ENCODE measurements at regions not wholly inside any gene's neighbourhood (a gene's known extent, or its start where the extent isn't known, plus 50 kb on each side); places are given as distances from the start of the nearest gene placed in this dataset.

DNA sequence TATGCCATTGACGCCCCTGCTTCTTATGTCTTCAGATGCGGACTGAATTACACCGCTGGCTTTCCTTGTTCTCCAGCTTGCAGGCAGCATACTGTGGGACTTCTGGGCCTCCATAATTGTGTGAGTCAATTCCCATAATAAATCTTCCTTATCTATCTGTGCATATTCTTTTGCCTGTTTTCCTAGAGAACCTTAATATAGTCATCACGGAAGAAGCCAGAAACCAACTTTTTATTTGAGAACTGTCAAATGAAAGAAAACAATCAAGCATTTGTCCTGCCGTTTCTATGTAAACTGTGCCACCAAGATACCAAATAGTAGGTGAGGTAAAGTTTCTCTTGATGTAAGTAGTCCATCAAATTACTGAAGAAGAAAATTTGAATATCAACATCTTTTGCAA lies 51.8 kb upstream of the B3GALNT1 start:
- peak; percentile 74 for DNase-seq (ENCODE audit: low read depth)

DNA sequence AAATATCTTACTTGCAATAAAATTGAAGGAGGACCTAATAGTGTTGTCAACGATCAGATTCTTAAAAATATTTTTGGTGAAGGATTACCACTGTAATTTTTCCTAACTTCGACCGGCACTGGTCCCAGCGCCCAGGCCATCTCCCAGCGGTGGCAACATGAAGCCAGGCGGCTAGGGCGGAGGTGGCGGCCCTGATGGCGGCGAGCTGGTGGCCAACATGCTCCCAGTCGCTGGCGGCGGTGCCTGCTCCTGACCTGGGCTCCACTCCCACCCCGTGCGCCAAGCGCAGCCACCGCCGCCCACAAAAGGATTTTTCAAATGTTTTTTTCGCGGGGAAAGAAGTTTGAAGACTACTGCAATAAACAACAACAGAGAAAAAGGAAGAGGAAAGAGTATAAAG lies 56.5 kb upstream of the B3GALNT1 start:
- DNase-seq (ENCODE audit: low read depth) = no peak

- peak; percentile 98 for DNase-seq (ENCODE audit: low read depth)
Observed at GRCh38 chr3:161163297-161163696, 57.8 kb upstream of the NMD3 start.

DNA sequence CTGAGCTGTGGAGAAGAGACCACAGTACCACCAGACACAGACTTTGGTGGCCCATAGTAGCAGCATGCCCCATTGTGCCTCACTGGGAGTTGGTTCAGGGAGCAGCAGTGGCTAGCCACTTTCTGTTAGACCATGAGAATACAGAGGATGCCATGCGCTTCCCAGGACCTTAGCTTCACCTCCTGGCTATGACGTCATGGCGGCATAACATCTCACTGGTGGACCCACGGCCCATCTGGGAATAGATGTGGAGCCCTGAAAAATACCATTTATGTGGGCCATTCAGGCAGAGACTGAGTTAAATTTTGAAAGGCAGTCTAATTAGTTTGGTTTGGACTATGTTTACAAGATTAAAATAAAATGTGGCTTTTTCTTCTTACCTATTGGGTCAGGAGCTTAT lies 55.1 kb upstream of the NMD3 start:
- no peak for DNase-seq (ENCODE audit: low read depth)

DNA sequence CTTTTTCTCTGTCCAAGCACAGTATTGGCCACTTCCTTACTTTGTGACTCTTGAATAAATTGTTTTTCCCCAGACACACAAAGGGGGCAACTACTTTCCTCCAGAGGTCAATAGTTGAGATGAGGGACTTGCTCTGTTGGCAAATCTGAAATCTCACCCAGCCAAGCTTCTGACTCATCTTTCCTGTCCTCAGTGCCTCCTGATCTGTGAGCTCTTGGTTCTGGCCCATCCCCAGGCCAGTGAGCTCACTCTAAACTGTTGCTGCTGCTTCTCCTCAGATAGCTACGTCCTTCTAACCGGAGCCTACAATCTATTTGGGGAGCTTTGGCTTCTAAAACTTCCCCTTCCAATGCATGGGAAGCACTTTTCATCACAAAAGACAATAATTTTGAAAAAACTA lies 50.0 kb upstream of the NMD3 start:
- peak; percentile 95 for DNase-seq (ENCODE audit: low read depth)
